Embryonic facial prominence (tissue), 1 donor: ENCODE measurements at regions not wholly inside any gene's neighbourhood (a gene's known extent, or its start where the extent isn't known, plus 50 kb on each side); places are given as distances from the start of the nearest gene placed in this dataset.
A peak's percentile ranks its signal among the peaks of the same experiment; 100 is the strongest.

Source experiments
- DNase-seq: peaks from one replicate; pipeline ENCODE4 v3.0.0-alpha.2; 2016; ENCODE audit errors: extremely low spot score

- DNase-seq = no peak
Observed at GRCh38 chr11:104655066-104655465, 243.2 kb downstream of the CASP12 start.

- DNase-seq = no peak
Observed at GRCh38 chr11:104654181-104654813, 244.0 kb downstream of the CASP12 start.

- no peak for DNase-seq
Observed at GRCh38 chr11:104653407-104653806, 244.9 kb downstream of the CASP12 start.

GRCh38 chr11:104652996-104653395 lies 245.3 kb downstream of the CASP12 start:
- no peak for DNase-seq

GRCh38 chr11:104650234-104650633 lies 248.0 kb downstream of the CASP12 start:
- no peak for DNase-seq

GRCh38 chr11:104649002-104649401 lies 249.3 kb downstream of the CASP12 start:
- DNase-seq = no peak

- DNase-seq = no peak
Observed at GRCh38 chr11:104645261-104646222, 252.7 kb downstream of the CASP12 start.

GRCh38 chr11:104637662-104638170 lies 260.5 kb downstream of the CASP12 start:
- no peak for DNase-seq

- no peak for DNase-seq
Observed at GRCh38 chr11:104633226-104633625, 265.0 kb downstream of the CASP12 start.

- no peak for DNase-seq
Observed at GRCh38 chr11:104630352-104630751, 267.9 kb downstream of the CASP12 start.

- DNase-seq = no peak
Observed at GRCh38 chr11:104625246-104625645, 273.0 kb downstream of the CASP12 start.

- no peak for DNase-seq
Observed at GRCh38 chr11:104624021-104624420, 274.2 kb downstream of the CASP12 start.

GRCh38 chr11:104623518-104623917 lies 274.7 kb downstream of the CASP12 start:
- no peak for DNase-seq

- DNase-seq = no peak
Observed at GRCh38 chr11:104620991-104621390, 277.3 kb downstream of the CASP12 start.

GRCh38 chr11:104619751-104620150 lies 278.5 kb downstream of the CASP12 start:
- DNase-seq = no peak

GRCh38 chr11:104618954-104619353 lies 279.3 kb downstream of the CASP12 start:
- DNase-seq = no peak

GRCh38 chr11:104614961-104615360 lies 283.3 kb downstream of the CASP12 start:
- no peak for DNase-seq

- no peak for DNase-seq
Observed at GRCh38 chr11:104614117-104614680, 284.1 kb downstream of the CASP12 start.

GRCh38 chr11:104610635-104611034 lies 287.6 kb downstream of the CASP12 start:
- DNase-seq = no peak

GRCh38 chr11:104609311-104610085 lies 288.8 kb downstream of the CASP12 start:
- peak; percentile 15 for DNase-seq

GRCh38 chr11:104602643-104603042 lies 295.6 kb downstream of the CASP12 start:
- DNase-seq = no peak
